ENCODE measurements at regions not wholly inside any gene's neighbourhood (a gene's known extent, or its start where the extent isn't known, plus 50 kb on each side); places are given as distances from the start of the nearest gene placed in this dataset.

- TF ChIP-seq, protein P1, sequence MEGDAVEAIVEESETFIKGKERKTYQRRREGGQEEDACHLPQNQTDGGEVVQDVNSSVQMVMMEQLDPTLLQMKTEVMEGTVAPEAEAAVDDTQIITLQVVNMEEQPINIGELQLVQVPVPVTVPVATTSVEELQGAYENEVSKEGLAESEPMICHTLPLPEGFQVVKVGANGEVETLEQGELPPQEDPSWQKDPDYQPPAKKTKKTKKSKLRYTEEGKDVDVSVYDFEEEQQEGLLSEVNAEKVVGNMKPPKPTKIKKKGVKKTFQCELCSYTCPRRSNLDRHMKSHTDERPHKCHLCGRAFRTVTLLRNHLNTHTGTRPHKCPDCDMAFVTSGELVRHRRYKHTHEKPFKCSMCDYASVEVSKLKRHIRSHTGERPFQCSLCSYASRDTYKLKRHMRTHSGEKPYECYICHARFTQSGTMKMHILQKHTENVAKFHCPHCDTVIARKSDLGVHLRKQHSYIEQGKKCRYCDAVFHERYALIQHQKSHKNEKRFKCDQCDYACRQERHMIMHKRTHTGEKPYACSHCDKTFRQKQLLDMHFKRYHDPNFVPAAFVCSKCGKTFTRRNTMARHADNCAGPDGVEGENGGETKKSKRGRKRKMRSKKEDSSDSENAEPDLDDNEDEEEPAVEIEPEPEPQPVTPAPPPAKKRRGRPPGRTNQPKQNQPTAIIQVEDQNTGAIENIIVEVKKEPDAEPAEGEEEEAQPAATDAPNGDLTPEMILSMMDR (IDR thresholded peaks at IDR 0.05), result no peak
- TF ChIP-seq TCF7L2 (IDR thresholded peaks at IDR 0.05; ENCODE audit: low read depth, low read length), result no peak
- TF ChIP-seq POLR2AphosphoS5 (IDR thresholded peaks at IDR 0.05; ENCODE audit: low read depth, low read length), result no peak
- TF ChIP-seq REST (IDR thresholded peaks at IDR 0.05; ENCODE audit: insufficient read depth in 1 of 2, low read depth in 2 of 2, low read length in 1 of 2), result no peak
These were observed 389.0 kb upstream of the BRINP1 start for GRCh38 chr9:119758241-119758640.
